GM10266 (cell line): ENCODE measurements at regions not wholly inside any gene's neighbourhood (a gene's known extent, or its start where the extent isn't known, plus 50 kb on each side); places are given as distances from the start of the nearest gene placed in this dataset.

Experiments used
- DNase-seq: peaks from one replicate; pipeline ENCODE4 v3.0.0; 2012; ENCODE audit errors: extremely low spot score
- TF ChIP-seq, protein P1 (sequence below): IDR thresholded peaks from 2 replicates; pipeline ENCODE4 v1.5.1; 2012; ENCODE audit warnings: mild to moderate bottlenecking, low read depth; ENCODE audit not compliant: control insufficient read depth, insufficient read depth; ENCODE audit errors: missing control alignments

DNA sequence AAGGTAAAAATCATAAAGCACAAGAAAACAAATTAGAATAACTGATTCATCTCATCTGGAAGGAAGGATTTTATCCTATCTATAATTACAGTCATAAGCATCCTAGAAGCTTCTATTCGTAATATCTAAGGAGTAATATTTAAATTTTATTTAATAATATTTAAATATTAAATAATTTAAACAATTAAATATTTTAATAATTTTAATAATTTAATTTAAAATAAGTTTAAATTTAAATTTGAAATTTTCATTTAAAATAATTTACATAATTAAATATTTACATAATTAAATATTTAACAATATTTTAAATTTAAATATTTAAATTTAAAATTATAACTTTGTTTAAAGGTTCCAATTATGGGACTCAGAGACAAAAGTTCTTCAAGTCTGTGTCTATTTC, 127.5 kb upstream of the GK2 start:
- DNase-seq = no peak
- TF ChIP-seq, protein P1, sequence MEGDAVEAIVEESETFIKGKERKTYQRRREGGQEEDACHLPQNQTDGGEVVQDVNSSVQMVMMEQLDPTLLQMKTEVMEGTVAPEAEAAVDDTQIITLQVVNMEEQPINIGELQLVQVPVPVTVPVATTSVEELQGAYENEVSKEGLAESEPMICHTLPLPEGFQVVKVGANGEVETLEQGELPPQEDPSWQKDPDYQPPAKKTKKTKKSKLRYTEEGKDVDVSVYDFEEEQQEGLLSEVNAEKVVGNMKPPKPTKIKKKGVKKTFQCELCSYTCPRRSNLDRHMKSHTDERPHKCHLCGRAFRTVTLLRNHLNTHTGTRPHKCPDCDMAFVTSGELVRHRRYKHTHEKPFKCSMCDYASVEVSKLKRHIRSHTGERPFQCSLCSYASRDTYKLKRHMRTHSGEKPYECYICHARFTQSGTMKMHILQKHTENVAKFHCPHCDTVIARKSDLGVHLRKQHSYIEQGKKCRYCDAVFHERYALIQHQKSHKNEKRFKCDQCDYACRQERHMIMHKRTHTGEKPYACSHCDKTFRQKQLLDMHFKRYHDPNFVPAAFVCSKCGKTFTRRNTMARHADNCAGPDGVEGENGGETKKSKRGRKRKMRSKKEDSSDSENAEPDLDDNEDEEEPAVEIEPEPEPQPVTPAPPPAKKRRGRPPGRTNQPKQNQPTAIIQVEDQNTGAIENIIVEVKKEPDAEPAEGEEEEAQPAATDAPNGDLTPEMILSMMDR = no peak

DNA sequence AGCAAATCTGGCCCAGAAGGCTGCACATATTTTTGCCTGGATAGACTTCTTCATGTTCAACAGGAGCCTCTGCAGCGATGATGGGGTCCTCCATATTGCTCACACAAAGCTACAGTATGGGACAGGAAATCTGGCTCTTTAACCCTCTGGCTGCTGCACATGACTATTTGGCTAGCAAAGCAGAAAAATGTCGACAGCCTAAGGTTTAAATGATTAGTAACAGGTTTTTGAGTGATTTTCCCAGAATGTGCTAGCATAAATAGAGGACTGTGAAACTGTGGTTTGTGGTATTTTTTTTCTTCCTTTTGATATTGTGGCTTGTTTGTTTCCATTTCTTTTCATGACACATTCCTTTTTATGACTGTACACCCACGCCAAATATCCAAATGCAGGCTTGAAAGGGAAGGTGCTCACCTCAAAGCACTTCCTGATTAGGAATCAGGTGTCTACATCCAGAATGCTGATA, 120.2 kb upstream of the GK2 start:
- no peak for DNase-seq
- TF ChIP-seq, protein P1 = no peak

DNA sequence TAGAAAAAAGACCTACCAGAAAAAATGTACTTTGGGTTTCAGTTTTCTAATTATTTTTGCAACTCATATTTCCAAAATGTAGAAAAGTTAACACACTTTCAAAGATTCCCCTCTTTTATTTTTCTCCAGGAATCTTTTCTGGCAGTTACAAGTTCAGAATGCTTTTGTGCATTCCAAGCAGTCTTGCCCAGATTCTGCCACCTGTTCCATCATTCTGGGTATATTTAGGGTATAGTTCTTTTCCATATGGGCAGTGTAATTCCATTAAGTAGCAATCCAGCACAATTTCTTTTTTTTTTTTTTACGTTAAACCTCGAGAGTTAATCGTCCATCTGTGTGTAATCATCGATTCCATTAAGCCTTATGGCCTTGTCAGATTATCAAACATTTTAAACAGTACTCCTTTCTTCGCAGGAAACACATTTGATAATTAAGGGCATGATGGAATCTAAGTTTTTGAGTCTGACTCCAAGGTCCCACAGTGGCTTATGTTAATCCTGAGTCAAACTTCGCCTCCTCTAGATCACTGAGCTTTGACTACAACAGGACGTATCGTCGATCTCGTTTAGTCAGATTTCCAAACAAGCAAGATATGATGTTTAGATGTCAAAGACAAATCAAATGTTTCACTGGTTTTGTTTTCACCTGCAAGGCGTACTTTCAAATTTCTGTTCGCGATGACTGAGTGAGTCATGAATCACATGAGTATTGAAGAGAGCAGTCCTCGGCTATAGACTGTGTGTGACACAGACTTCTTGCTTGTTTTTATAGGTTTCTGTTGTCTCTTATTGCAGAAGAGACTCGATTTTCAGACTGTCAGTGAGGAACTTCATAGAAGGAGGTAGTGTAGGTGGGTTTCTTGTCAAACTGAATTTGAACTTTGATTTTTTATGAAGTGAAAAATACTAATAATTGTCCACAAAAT, 118.9 kb upstream of the GK2 start:
- DNase-seq = no peak
- TF ChIP-seq, protein P1 = no peak

DNA sequence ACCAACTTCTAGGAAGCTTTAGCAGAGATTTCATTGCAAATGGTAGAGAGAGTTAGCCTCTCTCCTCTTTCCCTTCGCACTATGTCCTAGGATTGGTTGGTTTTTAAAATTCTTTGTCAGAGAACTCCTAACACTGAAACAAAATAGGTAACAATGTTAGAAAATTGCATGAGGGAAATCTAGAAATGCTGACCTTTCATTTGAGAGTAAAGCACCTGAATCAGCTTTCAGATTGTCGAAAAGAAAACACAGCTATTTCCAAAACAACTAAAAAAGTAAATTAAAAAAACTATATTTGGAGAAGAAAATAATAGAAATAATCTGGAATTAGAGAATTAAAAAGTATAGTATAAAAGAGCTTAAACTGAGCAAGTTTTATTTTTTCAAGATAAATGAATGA, 108.1 kb upstream of the GK2 start:
- TF ChIP-seq, protein P1 = no peak
- DNase-seq = no peak

DNA sequence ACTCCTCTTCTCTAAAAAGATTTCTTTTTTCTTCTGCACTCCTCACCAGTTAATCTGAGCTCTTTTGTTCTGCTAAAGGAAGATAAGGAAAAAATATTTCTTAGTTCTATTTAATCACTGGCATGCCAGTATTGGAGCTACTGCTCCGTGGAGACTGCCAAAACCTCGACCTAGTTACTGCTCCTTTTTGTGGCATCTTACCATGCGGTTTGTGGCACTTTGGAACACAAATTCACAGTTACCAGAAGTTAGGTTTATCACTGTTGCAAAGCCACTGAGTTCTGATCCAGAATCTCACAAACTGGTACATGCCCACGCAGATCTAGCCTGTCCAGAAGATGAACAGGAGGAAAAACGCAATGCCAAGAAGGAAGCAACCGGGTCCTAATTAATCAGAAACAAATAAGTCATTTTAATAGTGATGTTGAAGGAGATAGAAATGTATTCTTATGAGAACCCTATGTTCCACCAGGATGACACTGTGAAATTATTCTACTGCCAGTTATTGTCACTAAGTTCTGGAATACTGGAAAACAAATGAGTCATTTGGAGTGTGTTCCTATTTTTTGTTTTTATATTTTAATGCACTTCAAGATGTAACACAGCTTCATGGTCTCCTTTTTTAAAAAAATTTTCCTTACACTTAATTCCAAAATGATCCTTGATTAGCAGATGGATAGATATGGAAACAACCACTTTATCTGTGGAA, 106.7 kb upstream of the GK2 start:
- DNase-seq = no peak
- TF ChIP-seq, protein P1 = no peak

DNA sequence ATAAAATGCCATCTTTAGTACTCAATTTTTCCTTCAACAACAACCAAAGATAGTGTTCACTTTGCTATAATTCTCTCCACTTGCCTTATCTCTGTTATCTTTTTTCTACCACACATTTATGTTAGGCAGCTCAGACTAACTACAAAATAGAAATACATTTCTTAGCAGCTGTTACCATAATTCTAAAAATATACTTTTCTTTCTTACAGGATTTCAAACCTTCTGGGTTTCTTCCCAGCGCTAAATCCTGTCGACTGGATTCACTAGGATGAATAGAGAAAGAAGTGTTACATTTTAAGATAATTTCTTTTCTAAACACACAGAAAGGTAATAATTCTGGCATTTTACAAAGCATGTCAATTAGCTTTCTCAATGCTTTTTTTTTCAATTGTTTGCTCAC, 105.5 kb upstream of the GK2 start:
- TF ChIP-seq, protein P1 = no peak
- DNase-seq = no peak

DNA sequence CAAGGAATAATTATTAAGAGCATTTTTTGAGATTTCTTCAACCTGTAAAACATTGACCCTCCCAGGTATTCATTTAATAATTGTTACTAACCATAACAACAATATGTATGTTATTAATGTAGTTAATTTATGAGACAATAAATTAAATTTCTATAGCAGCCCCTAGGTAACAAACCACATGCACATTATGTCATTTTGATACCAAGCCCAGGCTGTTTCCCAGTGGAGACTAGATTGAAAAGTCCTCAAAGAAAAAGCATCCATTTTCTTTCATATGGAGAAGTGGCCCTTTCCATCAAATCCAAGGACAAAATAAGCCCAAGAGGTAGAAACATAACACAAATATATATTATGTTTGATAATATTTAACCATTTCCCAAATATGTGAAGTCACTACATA, 104.3 kb upstream of the GK2 start:
- TF ChIP-seq, protein P1 = no peak
- DNase-seq = no peak
